Inflammatory macrophage treated with lipopolysaccharide for 1 hour (primary cell): ENCODE measurements at regions not wholly inside any gene's neighbourhood (a gene's known extent, or its start where the extent isn't known, plus 50 kb on each side); places are given as distances from the start of the nearest gene placed in this dataset.

ENCODE experiments used
- DNase-seq, 2 donors: peaks; one replicate each; pipeline ENCODE4 v3.0.0-alpha.2; 2020 to 2022

GRCh38 chr5:174338185-174339010 is 292.9 kb downstream of the NSG2 start:
- DNase-seq = no peak

GRCh38 chr5:174339130-174339529 is 293.6 kb downstream of the NSG2 start:
- no peak for DNase-seq

- no peak for DNase-seq
These were observed 294.7 kb downstream of the NSG2 start for GRCh38 chr5:174340226-174340625.

DNA sequence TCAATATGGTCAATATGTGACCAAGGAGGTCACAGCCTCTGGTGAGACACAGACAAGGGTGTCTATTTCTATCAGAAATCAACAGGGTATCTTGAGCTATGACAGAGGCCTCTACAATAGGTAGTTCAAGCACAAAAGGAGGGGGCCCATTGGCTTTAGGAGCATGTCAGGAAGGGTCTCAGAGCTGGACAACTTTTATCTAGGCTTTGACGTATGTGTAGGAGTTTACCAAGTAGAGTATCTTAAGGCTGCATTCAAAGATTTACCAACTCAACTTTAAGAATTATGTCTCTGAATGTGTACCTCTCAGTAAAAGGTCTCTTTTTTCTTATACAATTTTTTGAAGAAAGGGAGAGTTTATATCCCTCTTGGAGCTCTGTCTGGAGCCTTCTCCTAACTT is 297.2 kb downstream of the NSG2 start:
- no peak for DNase-seq

- DNase-seq = no peak
These were observed 298.3 kb downstream of the NSG2 start for GRCh38 chr5:174343826-174344225.

- DNase-seq = no peak
These were observed 298.8 kb downstream of the NSG2 start for GRCh38 chr5:174344335-174344734.

DNA sequence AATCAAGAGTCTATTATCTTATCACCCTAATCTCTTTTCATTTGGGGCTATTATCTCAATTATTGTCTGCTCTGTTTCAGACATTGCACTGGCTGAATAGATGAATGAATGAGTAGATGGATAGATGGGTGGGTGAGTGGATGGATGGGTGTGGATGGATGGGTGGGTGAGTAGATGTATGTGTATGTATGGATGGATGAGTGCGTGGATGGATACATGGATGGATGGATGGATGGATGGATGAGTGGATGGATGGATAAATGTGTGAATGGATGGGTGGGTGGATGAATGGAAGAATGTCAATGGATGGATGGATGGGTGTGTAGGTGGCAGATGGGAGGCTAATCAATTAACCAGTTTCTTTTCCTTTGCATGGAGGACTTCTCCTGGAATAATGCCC is 301.7 kb downstream of the NSG2 start:
- no peak for DNase-seq

GRCh38 chr5:174348311-174348981 is 302.9 kb downstream of the NSG2 start:
- no peak for DNase-seq

GRCh38 chr5:174352681-174353080 is 307.2 kb downstream of the NSG2 start:
- no peak for DNase-seq

GRCh38 chr5:174354571-174354970 is 309.1 kb downstream of the NSG2 start:
- DNase-seq = no peak

GRCh38 chr5:174355208-174355612 is 309.7 kb downstream of the NSG2 start:
- peak; percentile 5 to 16 for DNase-seq

- no peak for DNase-seq
These were observed 310.5 kb downstream of the NSG2 start for GRCh38 chr5:174355995-174356394.

- DNase-seq = no peak
These were observed 311.0 kb downstream of the NSG2 start for GRCh38 chr5:174356536-174356935.

DNA sequence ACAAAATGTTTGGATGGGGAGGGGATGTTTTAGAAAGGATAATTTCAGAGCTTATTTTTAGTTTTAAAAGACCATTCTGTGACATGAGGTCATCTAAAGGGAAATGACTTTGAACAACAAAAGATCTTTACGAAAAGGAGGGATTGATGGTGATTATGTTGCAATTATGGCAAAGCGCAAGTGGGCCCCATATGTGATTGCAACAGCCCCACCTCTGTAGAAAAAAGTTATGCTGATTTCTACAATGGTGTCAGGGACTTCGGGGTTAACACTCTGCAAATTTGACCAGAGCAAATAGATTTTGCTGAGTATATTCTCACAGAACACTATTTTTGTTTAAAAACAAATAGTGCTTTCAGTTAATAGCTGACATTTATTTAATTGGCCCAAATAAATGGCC is 312.8 kb downstream of the NSG2 start:
- DNase-seq = no peak

GRCh38 chr5:174359071-174359470 is 313.6 kb downstream of the NSG2 start:
- no peak for DNase-seq

DNA sequence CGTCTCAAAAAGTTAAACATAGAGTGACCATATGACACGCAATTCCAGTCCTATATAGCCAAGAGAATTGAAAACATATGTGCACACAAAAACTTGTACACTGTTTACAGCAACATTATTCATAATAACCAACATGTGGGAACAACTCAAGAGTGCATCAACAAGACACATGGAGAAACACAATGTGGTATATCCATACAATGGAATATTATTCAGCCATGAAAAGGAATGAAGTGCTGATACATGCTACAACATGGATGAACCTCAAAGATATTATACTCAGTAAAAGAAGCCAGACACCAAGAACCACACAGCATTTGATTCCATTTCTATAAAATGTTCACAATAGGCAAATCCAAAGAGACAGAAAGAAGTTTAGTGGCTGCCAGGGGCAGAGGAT is 317.0 kb downstream of the NSG2 start:
- DNase-seq = no peak

- no peak for DNase-seq
These were observed 318.4 kb downstream of the NSG2 start for GRCh38 chr5:174363934-174364333.

- no peak for DNase-seq
These were observed 319.2 kb downstream of the NSG2 start for GRCh38 chr5:174364676-174365075.

DNA sequence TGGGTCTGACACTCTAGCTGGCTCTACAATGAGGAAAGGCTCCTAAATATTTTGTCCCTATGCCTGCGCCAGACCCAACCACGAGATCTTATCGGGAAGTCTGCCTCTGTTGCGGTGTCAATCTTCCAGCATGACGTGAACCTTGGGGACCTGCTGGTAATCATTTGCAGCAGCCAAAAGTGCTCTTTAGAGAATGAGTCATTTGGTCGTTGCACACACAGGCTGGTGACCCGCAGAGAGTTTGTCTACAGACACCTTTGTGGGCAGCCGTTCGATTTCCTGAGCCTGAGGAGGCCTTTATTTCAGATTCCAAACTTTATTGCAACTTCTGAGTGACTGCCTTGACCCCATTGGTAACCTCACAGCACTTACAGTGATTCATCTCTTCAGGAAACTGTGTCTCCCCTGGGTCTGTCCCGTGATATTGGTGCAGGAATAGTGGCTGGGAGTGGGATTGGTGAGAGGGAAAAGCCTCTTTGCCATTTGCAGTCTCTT is 326.1 kb downstream of the NSG2 start:
- no peak for DNase-seq

GRCh38 chr5:174374206-174374605 is 328.7 kb downstream of the NSG2 start:
- no peak for DNase-seq

DNA sequence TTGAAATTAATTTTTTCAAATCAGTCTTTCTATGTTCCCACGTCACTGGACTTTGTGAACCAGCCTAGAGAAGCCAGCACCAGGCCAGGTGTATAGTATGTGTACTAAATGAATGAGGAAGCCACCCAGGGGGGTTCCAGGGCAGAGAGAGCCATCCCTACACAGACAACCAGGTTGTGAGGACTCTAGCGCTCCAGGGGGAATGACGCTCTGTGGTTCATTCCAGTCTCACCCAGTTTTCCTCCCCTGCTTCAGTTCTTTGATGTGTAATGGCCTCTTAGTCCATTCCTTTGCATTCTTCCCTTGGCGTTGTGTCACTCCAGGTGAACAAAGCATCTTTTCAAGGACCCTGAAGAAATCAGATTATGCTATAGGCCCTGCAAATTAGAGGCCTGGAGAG is 330.6 kb downstream of the NSG2 start:
- DNase-seq = no peak

DNA sequence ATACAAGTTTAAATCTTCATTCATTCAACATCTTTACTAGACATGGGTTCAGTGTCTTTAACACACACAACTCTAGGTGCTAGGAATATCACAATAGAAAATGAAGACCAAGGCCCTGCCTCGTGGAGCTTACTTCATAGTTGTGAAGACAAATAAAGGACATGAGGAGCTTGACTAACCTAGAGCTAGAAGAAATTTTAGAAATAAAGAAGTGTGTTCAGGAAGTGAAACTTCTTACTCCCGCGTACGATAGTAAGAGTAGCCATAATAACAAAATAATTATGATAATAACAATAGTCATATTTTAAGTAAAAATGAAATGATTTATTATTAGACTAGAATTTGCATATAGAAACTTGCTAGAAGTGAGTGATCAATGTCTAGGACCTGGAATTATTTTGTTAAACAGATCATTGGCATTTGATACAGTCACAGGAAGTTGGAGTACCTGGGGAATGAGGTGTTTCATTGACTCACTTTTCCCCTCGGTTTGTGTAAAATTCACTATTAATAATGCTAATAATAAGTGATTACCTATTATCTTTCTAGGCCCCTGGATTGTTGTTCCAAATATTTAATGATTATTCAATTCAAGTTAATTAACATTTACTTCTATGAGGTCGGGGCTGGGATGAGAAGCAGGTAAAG is 331.3 kb downstream of the NSG2 start:
- no peak for DNase-seq

DNA sequence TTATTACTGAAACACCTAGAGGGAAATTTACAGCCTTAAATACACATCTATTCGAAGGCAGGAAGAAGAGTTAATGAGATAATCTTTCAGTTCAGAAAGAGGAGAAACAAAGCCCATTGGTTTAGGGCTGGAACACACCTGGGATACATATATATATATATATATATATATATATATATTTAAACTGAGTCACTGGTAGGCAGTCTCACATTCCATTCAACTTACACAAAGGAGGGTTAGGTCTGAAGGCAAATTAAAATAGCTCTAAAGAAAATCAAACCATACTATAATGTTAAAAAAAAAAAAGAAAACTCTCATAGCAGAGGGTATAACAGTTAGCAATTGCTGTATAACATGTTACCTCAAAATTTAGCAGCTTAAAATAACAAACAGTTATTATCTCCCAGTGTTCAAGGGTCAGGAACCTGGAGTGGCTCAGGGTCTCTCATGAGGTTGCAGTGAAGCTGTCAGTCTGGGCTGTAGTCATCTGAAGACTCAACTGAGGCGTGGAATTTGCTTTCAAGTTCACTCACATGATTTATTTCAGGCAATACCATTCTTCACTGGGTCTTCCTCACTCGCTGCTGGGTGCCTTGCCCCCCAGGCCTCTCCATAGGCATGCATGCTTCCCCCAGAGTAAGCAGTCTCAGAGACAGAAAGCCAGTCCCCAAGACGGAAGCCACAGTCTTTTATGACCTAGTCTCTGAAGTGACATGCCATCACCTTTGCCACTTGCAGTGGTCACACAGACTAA is 332.8 kb downstream of the NSG2 start:
- no peak for DNase-seq
